Spleen (tissue), 7 donors: ENCODE measurements at regions not wholly inside any gene's neighbourhood (a gene's known extent, or its start where the extent isn't known, plus 50 kb on each side); places are given as distances from the start of the nearest gene placed in this dataset.

Experiments used
- POLR2AphosphoS5 ChIP-seq, 3 donors: sonication (generic); formaldehyde crosslinking; IDR thresholded peaks; one replicate each; pipeline ENCODE4 v1.5.1; 2017; ENCODE audit warnings: antibody characterized with exemption in 3 of 3
- TF ChIP-seq, protein P1 (sequence below), 11 experiments: fragments of 200-600 bp in 7 of 11; fragments of 450-650 bp in 4 of 11; sonication (generic) in 4 of 11; IDR thresholded peaks in 8 of 11; conservative IDR thresholded peaks in 3 of 11; 1 replicate in 7 of 11; 2 replicates in 4 of 11; pipeline versions ENCODE4 v1.4.0 to v1.8.0; 2016 to 2021; ENCODE audit warnings: antibody characterized with exemption in 11 of 11, inconsistent platforms in 4 of 11, mild to moderate bottlenecking in 1 of 11
- donor health status: DM: no; HTN: no; CAD: no; lungs with moderate emphysema.
- donor health status: DM: no; HTN: no; CAD: no.
- donor health status: DM: no; HTN: no; CAD: no.

DNA sequence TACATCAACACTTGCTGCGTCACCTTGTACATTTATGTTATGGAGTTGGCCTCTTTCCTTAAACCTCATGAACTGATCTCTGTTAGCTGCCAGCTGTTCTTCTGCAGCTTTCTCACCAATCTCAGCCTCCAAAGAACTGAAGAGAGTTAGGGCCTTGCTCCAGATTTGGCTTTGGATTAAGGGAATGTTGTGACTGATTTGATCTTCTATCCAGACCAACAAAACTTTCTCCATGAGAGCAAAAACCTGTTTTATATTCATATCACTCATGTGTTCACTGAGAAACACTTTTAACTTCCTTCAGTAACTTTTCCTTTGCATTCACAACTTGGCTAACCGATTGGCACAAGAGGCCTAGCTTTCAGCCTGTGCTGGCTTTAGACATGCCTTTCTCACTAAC, 1156.0 kb upstream of the CADM2 start:
- TF ChIP-seq, protein P1, sequence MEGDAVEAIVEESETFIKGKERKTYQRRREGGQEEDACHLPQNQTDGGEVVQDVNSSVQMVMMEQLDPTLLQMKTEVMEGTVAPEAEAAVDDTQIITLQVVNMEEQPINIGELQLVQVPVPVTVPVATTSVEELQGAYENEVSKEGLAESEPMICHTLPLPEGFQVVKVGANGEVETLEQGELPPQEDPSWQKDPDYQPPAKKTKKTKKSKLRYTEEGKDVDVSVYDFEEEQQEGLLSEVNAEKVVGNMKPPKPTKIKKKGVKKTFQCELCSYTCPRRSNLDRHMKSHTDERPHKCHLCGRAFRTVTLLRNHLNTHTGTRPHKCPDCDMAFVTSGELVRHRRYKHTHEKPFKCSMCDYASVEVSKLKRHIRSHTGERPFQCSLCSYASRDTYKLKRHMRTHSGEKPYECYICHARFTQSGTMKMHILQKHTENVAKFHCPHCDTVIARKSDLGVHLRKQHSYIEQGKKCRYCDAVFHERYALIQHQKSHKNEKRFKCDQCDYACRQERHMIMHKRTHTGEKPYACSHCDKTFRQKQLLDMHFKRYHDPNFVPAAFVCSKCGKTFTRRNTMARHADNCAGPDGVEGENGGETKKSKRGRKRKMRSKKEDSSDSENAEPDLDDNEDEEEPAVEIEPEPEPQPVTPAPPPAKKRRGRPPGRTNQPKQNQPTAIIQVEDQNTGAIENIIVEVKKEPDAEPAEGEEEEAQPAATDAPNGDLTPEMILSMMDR (IDR thresholded peaks at IDR 0.05 in 8 of 11, conservative IDR thresholded peaks at IDR 0.05 in 3 of 11), result no peak
- no peak for TF ChIP-seq POLR2AphosphoS5 (IDR thresholded peaks at IDR 0.05)
